ENCODE measurements at regions not wholly inside any gene's neighbourhood (a gene's known extent, or its start where the extent isn't known, plus 50 kb on each side); places are given as distances from the start of the nearest gene placed in this dataset.

GRCh38 chr10:121335386-121335925 lies 262.8 kb downstream of the FGFR2 start:
- H3K4me1 ChIP-seq = no peaks in the 10 kb centered on the region
- H3K27ac ChIP-seq = no peak overlapping the region
- no peak for TF ChIP-seq CTCF (IDR thresholded peaks at IDR 0.05)
- H2AFZ ChIP-seq = no peak overlapping the region
- H3K9me3 ChIP-seq (ENCODE audit: control insufficient read depth, low read length) = no peaks in the 10 kb centered on the region
- no peak overlapping the region for H3K4me2 ChIP-seq (ENCODE audit: low read length)
- no peaks in the 10 kb centered on the region for H3K36me3 ChIP-seq (ENCODE audit: control insufficient read depth, insufficient read depth, low read length)
- no peaks in the 10 kb centered on the region for H3K79me2 ChIP-seq
- no peak overlapping the region for H3K9ac ChIP-seq
- no peak overlapping the region for H3K4me3 ChIP-seq (ENCODE audit: low read depth, low read length)
- H3K27me3 ChIP-seq (ENCODE audit: control insufficient read depth, insufficient read depth, low read length) = no peaks in the 10 kb centered on the region

GRCh38 chr10:121337427-121337826 lies 260.8 kb downstream of the FGFR2 start:
- Histone ChIP-seq H3K4me2 (ENCODE audit: low read length) (no peak overlapping the region), H3K4me1 (no peaks in the 10 kb centered on the region), H3K27ac (no peak overlapping the region), H3K9me3 (ENCODE audit: control insufficient read depth, low read length) (no peaks in the 10 kb centered on the region), H3K79me2 (no peaks in the 10 kb centered on the region), H3K9ac (no peak overlapping the region), H3K4me3 (ENCODE audit: low read depth, low read length) (no peak overlapping the region), H3K36me3 (ENCODE audit: control insufficient read depth, insufficient read depth, low read length) (no peaks in the 10 kb centered on the region), H3K27me3 (ENCODE audit: control insufficient read depth, insufficient read depth, low read length) (no peaks in the 10 kb centered on the region), H2AFZ (no peak overlapping the region)
- no peak for TF ChIP-seq CTCF (IDR thresholded peaks at IDR 0.05)

GRCh38 chr10:121338206-121338980 lies 259.9 kb downstream of the FGFR2 start:
- Histone ChIP-seq H3K4me1 (no peaks in the 10 kb centered on the region), H3K4me3 (ENCODE audit: low read depth, low read length) (no peak overlapping the region), H3K9ac (no peak overlapping the region), H3K9me3 (ENCODE audit: control insufficient read depth, low read length) (no peaks in the 10 kb centered on the region), H3K36me3 (ENCODE audit: control insufficient read depth, insufficient read depth, low read length) (no peaks in the 10 kb centered on the region), H3K79me2 (no peaks in the 10 kb centered on the region), H3K4me2 (ENCODE audit: low read length) (no peak overlapping the region), H3K27me3 (ENCODE audit: control insufficient read depth, insufficient read depth, low read length) (no peaks in the 10 kb centered on the region), H2AFZ (no peak overlapping the region), H3K27ac (no peak overlapping the region)
- TF ChIP-seq CTCF (IDR thresholded peaks at IDR 0.05) = no peak

- H3K9ac ChIP-seq = no peak overlapping the region
- no peak overlapping the region for H3K4me2 ChIP-seq (ENCODE audit: low read length)
- H3K4me3 ChIP-seq (ENCODE audit: low read depth, low read length) = no peak overlapping the region
- no peaks in the 10 kb centered on the region for H3K9me3 ChIP-seq (ENCODE audit: control insufficient read depth, low read length)
- H3K36me3 ChIP-seq (ENCODE audit: control insufficient read depth, insufficient read depth, low read length) = no peaks in the 10 kb centered on the region
- H3K27ac ChIP-seq = no peak overlapping the region
- H2AFZ ChIP-seq = no peak overlapping the region
- no peaks in the 10 kb centered on the region for H3K27me3 ChIP-seq (ENCODE audit: control insufficient read depth, insufficient read depth, low read length)
- no peaks in the 10 kb centered on the region for H3K4me1 ChIP-seq
- TF ChIP-seq CTCF (IDR thresholded peaks at IDR 0.05) = no peak
- H3K79me2 ChIP-seq = no peaks in the 10 kb centered on the region
Measured at GRCh38 chr10:121339114-121339513, 259.1 kb downstream of the FGFR2 start.
